ENCODE measurements at regions not wholly inside any gene's neighbourhood (a gene's known extent, or its start where the extent isn't known, plus 50 kb on each side); places are given as distances from the start of the nearest gene placed in this dataset.
"Not testable (repeated sequence)": the region's sequence is repeated elsewhere in the genome, so short reads cannot be mapped to it uniquely, and the experiment has no call there.

DNA sequence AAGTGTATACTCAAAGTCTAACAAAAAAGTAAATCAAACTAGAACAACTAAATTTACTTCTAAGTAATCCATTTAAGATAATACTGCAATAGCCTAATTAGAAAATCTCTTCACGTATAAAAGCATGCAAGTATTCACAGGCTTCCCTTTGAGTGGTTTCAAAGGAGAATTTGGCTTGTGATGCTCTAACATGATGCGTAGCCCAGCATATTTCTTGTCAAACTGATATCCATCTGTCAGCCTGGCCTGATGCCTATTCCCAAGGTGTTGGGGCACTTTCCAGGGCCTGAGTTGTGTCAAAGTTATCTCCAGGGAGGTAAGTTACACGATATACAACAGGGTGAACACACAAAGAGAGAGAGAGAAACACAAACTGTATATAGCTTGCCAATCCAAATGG, 287.0 kb upstream of the MAGEB18 start:
- no peak for DNase-seq (ENCODE audit: low spot score)

DNA sequence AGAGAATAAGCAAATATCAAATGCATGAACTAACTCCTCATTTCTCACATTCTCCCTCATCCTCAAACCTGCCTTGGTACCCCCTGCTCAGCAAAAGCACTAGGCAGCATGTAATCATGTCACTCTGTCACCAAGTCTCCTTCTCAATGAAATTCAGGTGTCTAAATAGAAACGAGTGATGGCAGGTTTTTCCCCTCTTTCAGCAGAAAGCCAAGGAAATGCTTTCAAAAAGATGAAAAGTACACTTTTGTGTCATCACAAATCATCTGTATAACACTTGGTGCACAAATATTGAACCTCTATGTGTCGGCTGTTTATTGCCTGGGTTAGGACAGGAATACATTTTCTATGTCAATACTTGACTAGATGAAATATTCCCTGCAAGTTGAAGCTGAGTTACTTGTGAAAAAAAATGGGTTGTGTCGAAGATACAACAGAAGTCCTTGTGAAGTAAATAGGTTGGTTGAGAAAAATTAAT, 285.1 kb upstream of the MAGEB18 start:
- DNase-seq (ENCODE audit: low spot score) = no peak

DNA sequence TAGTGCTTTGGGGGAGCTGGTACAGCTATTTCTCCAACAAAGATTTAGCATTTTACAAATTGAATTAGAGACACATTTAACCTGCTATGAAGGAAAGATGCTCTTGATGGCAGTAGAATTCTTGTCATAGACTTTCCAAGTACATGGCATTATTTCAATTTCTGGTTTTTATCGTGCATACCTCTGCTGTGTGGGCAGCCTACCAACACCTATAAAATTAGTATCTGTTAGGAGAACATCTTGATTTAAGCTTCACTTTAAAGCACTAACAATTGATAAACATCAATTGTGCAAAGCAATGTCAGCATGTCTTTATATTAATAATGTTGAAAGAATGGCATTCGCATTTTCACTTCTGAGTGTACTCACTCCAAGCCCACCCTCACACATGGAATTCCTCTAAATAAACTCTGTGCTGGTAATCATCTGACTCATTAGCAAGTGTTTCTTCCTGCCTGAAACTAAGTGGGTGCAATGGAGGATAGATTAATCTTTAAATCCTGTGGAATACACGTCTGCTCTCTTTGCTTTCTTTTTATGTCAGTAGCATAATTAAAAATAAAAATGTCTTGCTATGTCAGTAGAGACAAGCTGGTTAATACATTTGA, 279.8 kb upstream of the MAGEB18 start:
- DNase-seq (ENCODE audit: low spot score) = no peak

DNA sequence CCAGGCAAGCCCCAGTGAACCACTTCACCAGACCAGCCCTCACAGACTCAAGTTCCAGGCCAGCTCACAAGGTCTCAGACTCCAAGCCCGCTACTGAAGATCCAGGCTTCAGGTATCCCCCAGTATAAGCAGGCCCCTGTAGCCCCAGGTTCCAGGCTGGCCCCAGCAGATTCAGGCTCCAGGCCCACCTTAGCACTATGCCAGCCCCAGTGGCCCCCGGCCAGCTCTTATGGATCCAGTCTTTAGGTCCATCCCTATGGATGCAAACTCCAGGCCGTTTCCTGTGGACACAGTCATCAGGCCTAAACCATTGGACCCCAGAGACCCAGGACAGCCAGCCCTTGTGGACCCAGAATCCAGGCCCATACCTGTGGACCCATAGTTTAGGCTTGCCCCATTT, 277.8 kb upstream of the MAGEB18 start:
- no peak for DNase-seq (ENCODE audit: low spot score)

DNA sequence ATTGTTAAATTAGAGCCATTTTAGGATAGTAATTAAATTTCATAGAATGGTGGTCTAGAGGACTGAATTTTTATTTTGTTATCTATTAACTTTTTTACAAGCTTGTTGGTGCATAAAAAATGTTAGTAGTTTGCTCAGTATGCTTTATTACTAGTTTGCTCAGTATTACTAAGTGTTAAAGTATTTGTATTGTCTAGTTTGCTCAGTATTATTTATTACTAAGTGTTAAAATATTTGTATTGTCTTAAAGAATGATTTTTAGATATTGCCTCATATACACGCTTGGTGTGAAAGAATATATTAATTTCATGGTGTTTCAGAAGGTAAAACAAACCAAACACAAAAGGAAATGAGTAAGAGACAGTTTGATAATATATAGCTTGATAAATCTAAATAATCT, 268.4 kb upstream of the MAGEB18 start:
- no peak for DNase-seq (ENCODE audit: low spot score)

DNA sequence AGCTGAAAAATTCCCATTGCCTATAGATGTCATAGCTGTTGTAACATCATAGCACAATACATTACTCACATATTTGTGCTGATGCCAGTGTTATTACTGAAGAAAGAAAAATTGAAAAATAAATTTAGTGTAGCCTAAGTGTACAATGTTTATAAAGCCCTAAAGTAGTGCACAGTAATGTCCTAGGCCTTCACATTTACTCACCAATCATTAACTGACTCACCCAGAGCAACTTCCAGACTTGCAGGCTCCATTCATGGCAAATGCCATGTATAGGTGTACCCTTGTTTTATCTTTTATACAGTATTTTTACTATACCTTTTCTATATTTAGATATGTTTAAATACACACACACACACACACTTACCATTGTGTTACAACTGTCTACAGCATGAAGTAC, 265.4 kb upstream of the MAGEB18 start:
- DNase-seq (ENCODE audit: low spot score) = no peak

DNA sequence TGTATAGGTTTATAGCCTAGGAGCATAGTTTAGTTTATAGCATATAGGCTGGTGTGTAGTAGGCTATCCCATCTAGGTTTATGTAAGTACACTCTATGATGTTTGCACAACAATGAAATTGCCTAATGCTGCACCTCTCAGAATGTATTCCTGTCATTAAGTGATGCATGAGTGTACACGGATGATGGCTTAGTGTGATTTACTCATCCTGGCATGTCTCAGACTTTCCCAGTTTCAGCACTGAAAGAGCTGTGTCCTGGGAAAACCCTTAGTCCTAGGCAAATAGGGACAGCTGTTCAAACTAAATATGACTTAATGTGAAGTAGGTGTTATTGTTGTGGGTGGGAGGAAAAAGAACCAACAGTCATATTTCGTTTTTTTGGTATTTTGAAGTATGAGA, 264.9 kb upstream of the MAGEB18 start:
- DNase-seq (ENCODE audit: low spot score) = no peak

DNA sequence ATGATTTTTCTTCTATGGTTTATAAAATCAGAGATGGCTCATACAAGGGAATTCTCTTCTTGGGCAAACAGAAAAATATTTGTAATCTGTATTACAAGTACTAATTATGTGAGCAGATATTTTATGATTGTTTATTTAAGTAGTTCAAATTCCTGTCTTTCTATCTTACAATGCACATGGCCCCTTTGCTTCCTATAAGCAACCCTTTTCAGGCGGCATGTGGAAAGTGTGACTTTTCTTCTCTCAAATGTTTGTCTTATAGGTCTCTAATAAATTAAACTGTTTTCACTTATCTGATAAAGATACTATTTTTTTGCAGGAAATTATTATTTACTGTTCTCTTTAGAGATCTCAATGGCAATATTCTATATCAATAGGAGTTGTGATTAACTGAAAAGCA, 259.3 kb upstream of the MAGEB18 start:
- DNase-seq (ENCODE audit: low spot score) = no peak

DNA sequence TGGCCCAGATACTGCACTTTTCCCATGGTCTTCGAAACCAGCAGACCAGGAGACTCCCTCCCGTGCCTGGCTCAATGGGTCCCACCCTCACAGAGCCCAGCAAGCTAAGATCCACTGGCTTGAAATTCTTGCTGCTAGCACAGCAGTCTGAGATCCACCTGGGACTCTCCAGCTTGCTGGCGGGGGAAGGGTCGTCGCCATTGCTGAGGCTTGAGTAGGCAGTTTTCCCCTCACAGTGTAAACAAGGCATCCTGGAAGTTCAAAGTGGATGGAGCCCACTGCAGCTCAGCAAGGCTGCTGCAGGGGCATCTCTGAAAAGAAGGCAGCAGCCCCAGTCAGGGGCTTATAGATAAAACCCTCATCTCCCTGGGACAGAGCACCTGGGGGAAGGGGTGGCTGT, 255.6 kb upstream of the MAGEB18 start:
- DNase-seq (ENCODE audit: low spot score) = not testable (repeated sequence)

DNA sequence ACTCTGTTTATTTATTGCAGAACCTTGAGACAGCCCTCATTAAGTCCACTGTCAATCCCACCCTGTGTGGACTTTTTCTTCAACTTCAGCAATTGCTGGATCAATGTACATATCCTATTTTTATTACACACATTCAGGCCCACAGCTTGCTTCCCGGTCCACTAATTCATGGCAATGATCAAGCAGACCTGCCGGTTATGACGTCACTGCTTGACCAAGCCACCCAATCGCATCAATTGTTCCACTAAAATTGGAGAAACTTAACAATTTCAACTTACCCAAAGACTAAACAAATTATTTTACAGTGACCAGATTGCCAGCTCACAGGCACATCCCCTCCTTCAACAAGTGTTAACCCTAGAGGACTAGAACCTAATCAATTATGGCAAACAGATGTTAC, 240.4 kb upstream of the MAGEB18 start:
- DNase-seq (ENCODE audit: low spot score) = no peak

DNA sequence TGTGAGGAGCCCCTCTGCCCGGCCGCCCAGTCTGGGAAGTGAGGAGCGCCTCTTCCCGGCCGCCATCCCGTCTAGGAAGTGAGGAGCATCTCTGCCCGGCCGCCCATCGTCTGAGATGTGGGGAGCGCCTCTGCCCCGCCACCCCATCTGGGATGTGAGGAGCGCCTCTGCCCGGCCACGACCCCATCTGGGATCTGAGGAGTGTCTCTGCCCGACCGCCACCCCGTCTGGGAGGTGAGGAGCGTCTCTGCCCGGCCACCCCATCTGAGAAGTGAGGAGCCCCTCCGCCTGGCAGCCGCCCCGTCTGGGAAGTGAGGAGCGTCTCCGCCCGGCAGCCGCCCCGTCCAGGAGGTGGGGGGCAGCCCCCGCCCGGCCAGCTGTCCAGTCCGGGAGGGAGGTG, 232.4 kb upstream of the MAGEB18 start:
- not testable (repeated sequence) for DNase-seq (ENCODE audit: low spot score)

DNA sequence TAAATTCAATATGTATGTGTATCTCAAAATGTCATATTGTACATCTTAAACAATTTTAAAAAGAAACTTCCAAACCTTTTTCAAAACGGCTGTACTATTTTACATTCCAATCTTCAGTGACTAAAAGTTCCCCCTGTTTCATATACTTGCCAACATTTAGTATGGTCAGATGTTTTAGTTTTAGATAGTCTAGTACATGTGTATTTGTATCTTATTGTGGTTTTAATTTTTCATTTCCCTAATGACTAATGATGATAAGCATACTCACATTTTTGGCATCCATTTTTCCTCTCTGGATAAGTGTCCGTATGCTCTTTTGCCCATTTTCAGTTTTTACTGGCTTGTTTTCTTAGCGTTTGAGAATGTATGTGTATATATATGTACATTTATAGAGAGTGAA, 212.2 kb upstream of the MAGEB18 start:
- no peak for DNase-seq (ENCODE audit: low spot score)

DNA sequence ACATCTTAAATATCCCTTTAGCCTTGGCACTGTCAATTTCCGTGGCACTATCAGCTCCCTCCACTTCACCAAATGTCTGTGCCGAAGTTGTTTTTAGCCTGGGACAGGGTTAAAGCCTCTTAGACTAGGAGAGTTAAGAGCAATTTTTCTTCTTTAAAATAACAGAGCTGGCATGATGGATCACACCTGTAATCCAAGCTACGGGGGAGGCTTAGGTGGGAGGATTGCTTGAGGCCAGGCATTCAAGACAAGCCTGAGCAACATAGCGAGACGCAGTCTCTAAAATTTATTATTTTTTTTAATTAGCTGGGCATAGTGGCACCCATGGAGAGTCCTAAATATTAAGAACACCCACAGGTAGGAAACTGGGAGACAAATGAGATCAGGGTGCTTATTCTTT, 209.8 kb upstream of the MAGEB18 start:
- no peak for DNase-seq (ENCODE audit: low spot score)

DNA sequence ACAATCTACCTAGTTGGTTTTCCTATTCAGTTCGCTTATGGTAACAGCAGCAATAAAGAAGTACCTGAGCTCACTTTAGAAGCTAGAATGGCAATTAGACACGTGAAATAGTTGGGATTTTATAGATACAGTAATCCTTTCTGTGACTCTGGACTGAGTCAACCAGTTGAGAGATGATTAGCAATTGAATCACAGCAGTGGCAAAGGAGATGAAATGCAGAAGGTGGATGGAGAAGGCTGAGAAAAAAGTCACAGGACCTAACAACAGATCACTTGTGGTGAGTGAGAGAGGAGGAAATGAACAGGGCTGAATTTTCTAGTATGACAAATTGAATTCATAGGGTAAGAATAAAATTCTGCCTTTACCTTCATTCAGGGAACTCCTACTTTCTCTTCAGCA, 197.1 kb upstream of the MAGEB18 start:
- no peak for DNase-seq (ENCODE audit: low spot score)

DNA sequence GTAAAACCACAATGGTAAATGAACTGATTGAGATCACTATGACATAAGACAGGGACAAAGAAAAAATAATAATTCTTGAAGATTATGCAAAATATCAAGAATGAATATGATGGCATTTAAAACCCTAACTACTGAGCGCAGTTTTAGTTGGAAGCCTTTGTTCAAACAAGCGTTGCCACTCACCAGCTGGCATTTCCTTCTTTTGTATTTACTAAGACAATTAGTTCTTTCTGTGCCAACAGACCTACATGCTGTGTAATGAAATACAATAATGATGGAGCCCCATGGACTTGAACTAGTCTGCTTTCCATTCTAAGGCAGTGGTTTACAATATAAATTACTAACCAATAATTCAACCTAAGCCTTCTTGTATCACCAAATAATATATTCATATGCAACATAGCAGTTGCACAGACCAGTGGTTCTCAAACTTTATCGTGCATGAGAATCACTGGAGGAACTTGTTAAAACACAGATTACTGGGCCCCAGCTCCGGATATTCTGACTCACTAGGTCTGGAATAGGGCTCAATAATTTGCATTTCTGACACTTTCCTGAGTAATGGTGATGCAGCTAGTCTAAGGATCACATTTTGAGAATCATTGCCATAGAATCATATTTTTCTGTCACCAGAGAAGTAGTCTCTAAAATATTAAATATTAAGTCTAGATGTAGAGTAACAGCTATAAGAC, 196.4 kb upstream of the MAGEB18 start:
- DNase-seq (ENCODE audit: low spot score) = no peak

DNA sequence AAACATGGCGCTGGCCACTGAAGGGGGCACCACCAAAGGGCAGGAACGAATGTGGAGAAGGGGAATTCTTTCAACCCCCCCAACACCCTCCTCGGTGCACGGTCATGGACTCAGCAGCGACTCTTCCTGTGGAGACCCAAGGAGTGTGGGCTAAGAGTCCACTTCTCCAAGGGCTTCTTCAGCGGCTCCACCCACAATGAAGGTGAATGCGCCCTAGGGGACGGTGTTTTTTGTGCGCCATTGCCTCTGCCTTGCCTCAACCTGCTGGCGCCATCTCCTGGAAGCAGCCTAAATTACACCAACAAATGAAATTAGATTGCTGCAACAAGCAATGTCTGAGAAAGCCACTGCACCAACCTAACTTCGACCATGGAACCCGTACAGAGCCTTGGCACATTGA, 169.2 kb upstream of the MAGEB18 start:
- DNase-seq (ENCODE audit: low spot score) = no peak

DNA sequence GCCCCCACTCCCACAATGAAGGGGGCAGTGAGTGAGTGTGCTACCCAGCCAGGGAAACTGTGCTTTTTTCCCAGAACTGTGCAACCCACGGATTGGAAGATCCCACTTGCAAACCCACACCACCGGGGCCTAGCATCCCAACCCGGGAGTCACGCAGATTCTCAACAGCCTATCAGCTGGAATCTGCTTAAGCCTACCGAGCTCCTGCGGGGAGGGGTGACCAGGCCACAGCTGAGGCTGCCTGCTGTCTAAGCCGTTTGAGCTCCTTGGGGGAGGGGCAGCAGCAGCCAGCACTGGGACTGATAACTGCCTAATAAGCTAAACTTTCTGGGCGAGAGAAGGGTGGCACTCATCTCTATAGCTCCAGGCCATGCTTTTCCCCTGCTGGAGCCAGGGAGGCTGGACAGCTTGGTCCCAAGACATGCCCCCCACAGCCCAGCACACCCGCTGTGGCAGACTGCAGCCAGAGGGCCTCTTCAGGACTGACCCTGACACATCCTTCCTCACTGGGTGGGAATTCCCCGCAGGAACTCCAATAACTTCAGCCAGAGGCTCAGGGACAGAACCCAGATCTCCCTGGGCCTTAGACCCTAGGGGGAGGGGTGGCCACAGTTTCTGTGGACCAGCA, 161.3 kb upstream of the MAGEB18 start:
- DNase-seq (ENCODE audit: low spot score) = no peak

DNA sequence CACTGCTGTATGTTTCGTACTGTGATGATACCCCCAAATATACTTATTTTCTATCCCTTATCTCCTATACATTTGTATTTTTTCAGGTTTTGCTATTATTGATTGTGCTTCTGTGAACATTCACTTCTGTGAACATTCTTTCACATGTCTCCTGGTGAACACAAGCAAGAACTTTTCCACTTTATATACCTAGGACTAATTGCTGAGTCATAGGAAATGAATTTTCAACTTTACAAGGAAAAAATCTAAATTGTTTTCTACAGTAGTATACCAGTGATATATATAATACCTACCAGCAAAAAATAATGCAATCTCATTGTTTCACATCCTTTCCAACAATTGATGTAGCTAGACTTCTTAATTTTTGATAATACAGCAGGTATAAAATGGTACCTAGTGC, 139.5 kb upstream of the MAGEB18 start:
- no peak for DNase-seq (ENCODE audit: low spot score)

DNA sequence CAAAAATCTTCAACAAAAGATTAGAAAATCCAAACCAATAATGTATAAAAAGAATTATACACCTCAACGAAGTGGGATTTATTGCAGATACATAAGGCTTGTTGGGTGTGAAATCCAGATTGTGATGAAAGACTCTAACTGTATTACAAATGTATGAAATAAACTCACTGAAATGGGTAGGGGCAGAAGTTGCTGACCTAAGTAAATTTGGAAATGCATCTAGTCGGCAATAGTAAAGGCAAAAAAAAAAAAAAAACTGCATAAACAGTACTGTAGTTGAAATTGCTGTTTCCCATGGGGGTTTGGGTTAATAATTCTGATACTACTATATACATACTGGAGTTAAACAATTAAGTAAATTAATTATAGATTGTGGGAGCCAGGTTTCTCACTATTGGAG, 130.7 kb upstream of the MAGEB18 start:
- no peak for DNase-seq (ENCODE audit: low spot score)

DNA sequence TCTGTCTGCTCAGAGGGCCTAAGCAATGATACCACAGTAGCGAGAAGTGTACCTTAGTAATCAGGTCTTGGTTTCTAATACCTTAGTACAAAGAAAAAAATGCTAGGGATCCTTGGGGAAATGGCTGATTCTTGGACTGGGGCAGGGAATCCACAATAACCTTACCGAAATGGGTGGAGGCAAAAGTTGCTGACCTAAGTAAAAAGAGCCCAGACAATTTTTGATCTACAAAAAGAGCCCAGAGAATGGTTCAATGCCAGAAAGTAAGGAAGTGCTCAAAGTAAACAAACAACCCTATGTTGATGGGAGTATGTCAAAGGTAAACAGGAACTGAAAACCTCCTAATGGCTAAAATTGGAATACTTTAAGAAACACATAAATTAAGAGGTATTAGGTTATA, 130.1 kb upstream of the MAGEB18 start:
- no peak for DNase-seq (ENCODE audit: low spot score)

DNA sequence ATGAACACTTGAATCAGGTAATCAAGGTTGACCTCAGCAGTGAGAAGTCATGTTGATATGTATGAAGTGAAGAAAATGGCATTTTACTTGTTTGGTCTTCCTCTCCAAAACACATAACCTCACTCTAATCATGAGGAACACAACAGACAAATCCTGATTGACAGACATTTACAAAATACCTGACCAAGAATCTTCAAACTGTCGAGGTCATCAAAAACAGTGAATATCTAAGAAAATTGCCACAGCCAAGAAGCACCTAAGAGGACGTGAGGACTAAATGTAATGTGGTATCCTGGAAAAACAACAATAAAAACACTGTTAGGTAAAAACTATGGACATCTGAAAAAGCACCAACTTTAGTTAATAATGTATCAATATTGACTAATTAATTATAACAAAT, 129.5 kb upstream of the MAGEB18 start:
- DNase-seq (ENCODE audit: low spot score) = no peak

DNA sequence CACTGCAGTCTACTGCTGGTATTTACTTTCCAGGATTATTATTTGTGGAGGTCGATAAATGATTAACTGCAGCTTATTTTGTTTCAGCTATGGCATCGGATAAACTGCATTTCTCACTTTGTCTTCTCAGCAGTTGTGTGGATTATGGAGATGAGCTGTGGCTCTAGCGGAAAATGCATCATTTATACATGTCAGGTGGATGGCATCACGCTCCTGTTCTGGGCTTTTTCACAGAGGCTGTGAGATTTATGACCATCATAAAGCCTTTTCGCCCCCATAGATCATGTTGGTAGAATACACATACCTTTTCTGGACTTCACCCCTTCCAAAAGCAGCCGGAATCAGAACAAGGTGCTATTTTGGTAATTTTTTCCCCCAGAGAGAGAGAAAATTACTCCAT, 118.8 kb upstream of the MAGEB18 start:
- DNase-seq (ENCODE audit: low spot score) = no peak

DNA sequence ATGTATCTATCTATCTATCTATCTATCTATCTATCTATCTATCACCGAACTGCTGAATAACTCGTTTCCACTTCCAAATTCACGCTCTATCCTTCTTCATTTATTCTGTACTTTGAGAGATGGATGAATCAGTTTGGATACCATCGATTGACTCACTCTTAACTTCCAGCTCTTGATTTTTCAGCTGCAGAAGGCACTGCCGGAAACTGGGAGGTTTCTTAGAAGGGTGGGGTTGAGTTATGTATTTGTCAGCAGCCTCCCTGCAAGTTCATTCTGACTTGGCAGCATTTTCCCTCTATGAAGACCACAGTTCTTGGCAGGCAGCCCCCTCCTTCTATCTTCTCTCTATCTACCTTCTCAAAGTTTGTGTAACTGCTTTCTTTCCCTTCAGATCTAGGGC, 112.0 kb upstream of the MAGEB18 start:
- DNase-seq (ENCODE audit: low spot score) = no peak
